ENCODE measurements at regions not wholly inside any gene's neighbourhood (a gene's known extent, or its start where the extent isn't known, plus 50 kb on each side); places are given as distances from the start of the nearest gene placed in this dataset.

DNA sequence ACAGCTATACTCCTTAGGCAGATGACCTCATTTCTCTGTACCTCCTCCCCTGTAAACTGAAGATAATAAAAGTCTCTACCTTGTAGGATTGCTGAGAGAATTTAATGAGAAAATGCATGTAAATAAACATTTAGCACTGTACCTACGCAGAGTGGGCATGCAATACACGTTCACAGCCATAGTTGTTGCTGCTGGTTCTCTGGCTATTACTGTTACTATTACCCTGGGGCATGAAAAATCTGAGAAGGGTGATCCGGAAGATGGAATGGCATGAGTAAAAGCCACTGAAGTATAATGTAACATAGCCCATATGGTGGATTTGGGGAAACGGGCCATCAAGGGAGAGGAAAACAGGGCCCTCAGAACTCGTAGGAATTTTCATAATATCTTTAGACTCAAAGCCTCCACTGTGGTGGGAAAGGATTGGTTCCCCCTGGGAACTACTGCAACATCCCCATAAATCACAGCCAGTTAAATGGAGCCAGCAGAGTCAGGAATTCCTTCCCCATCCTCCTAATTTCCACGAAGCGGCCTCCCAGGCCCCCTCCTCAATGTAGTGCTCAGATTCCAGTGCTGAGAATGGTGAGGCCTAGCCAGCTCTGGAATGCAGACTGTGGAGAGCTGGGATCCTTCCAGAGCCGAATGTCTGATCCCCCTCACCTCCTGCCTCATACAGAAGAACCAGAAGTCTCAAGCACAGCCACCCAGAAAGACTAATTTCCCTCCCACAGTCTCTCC lies 205.3 kb downstream of the MN1 start:
- DNase-seq (ENCODE audit: low spot score) (no peak), ATAC-seq (ENCODE audit: low FRiP score) (peak; percentile 20)
- TF ChIP-seq, protein P1, sequence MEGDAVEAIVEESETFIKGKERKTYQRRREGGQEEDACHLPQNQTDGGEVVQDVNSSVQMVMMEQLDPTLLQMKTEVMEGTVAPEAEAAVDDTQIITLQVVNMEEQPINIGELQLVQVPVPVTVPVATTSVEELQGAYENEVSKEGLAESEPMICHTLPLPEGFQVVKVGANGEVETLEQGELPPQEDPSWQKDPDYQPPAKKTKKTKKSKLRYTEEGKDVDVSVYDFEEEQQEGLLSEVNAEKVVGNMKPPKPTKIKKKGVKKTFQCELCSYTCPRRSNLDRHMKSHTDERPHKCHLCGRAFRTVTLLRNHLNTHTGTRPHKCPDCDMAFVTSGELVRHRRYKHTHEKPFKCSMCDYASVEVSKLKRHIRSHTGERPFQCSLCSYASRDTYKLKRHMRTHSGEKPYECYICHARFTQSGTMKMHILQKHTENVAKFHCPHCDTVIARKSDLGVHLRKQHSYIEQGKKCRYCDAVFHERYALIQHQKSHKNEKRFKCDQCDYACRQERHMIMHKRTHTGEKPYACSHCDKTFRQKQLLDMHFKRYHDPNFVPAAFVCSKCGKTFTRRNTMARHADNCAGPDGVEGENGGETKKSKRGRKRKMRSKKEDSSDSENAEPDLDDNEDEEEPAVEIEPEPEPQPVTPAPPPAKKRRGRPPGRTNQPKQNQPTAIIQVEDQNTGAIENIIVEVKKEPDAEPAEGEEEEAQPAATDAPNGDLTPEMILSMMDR (IDR thresholded peaks at IDR 0.05) = no peak

DNA sequence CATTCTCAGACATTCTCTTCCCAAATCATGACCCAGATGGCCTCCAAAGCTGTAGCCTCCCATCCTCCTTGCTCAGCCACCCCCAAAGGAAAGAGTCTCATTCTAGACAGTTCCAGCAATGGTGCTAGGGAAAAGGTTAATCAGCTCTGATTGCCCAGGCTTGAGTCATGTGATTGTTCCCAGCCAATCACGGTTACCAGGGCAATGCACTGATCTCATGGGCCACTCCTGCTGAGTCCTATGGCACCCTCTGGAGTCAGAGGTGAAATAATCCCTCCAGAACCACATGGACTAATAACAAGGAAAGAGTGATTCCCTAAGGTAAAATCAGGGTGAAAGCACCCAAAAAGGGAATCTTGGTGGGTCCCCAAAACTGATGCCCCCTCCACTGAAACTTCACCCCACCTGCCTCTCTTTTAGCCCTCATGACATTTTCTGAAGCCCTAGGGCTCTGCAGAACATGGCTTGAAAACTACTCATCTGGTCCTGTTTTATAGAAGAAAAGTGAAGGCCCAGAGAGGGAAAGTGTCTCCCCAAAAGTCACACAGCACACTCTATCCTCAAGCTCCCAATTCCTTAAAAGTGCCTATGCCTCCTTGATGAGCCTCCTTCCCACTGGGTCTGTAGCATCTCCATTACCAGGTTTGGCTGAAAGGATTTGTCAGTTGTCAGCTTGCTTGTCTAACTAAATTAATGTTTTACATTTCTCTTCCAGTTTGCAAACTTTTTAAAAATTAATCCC lies 203.7 kb downstream of the MN1 start:
- no peak for ATAC-seq (ENCODE audit: low FRiP score)
- no peak for DNase-seq (ENCODE audit: low spot score)
- TF ChIP-seq, protein P1 (IDR thresholded peaks at IDR 0.05) = no peak

DNA sequence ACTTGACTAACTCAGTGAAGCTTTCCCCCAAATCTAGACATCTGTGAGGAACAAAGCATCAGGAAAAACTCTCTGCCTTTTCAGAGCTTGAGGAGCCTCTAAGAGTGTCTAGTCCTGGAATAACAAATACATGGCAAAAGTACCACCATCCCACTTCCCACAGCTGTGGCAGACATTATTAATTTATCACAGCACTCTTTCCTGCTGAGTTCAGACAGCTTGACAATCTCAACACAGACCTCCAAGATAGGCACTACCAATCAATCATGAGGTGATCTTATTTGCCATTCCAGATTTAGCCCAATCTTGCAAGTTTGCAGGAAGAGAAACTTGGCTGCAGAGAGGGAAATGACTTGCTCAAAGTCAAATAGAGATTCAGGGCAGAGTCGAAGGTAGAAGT lies 202.8 kb downstream of the MN1 start:
- DNase-seq (ENCODE audit: low spot score) (no peak), ATAC-seq (ENCODE audit: low FRiP score) (no peak)
- TF ChIP-seq, protein P1 (IDR thresholded peaks at IDR 0.05) = no peak

DNA sequence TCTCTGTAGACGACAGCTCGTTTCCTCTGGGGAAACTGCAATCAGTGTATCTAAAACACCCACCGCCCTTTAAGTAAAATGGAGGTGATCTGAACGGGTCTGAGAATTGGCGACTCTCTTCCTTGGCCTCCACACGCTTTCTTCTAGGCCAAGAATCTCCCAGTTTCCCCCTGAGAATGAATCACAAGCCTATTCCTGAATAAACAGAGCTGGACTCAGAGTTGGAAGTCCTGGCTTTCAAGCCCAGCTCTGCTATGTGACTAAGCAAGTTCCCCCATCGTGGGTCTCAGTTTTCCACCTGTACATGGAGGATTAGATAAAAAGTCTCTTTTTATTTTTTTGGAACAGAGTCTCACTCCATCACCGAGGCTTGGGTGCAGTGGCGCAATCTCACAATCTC lies 200.4 kb downstream of the MN1 start:
- ATAC-seq (ENCODE audit: low FRiP score) (no peak), DNase-seq (ENCODE audit: low spot score) (no peak)
- TF ChIP-seq, protein P1 (IDR thresholded peaks at IDR 0.05) = no peak

DNA sequence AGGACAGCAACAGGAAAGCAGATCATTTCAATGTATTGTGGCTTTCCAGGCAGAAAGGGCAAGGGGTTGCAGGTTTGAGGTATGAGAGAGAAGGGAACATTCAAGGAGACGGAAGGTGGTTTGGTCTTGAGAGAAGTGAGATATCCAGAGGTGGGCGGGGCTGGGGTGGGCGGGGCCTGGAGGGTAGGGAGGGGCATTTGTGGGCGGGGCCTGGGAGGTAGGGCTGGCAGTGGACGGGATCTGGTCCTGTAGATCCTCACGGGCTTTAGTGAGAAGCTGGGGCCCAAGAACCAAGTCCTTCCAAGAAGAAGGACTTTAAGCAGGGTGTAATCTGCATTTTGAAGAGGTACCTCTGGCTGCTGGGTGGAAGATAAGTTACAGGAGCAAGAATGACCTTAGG lies 199.2 kb downstream of the MN1 start:
- no peak for ATAC-seq (ENCODE audit: low FRiP score)
- no peak for DNase-seq (ENCODE audit: low spot score)
- TF ChIP-seq, protein P1 (IDR thresholded peaks at IDR 0.05) = no peak

DNA sequence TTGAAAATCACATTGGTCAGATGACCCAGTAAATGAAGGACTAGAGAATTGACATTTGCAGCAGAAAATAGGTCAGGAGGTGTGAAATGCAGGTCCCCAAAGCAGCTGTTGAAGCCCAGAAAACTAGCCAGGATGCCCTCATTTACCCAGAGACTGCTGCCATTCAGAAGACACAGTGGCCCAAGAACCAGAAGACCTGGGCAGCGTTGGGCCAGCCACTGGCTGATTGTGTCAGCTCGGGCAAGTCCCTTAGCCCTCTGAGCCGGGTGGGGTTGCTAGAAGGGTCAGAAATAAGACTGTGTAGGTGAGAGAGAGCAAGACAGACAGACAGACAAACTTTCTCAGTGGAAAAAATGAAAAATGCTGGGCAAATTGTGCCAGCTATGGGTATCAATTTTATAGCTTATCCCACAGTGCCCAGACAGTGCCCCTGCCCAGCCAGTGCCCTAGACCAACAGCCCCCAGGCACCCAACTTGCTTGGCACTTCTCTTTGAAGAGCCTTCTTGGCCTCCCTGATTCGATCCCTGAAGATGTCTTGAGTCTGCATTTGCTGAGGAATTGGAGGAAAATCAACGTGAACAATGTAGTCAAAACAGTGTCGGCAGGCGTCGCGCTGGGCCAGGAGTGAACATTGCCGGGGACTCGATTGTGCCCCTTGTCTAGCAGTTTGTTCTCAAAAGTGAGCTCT lies 198.3 kb downstream of the MN1 start:
- TF ChIP-seq, protein P1 (IDR thresholded peaks at IDR 0.05) = no peak
- DNase-seq (ENCODE audit: low spot score) (no peak), ATAC-seq (ENCODE audit: low FRiP score) (no peak)
